IPS DF 19.7 (cell line): ENCODE measurements at regions not wholly inside any gene's neighbourhood (a gene's known extent, or its start where the extent isn't known, plus 50 kb on each side); places are given as distances from the start of the nearest gene placed in this dataset.

ENCODE experiments used
- DNase-seq: peaks from one replicate; pipeline ENCODE4 v3.0.0-alpha.2; 2013; ENCODE audit warnings: low read depth, low spot score

GRCh38 chr18:54100920-54101470, 123.5 kb downstream of the MBD2 start:
- DNase-seq = no peak

GRCh38 chr18:54100466-54100865, 124.0 kb downstream of the MBD2 start:
- no peak for DNase-seq

- DNase-seq = no peak
Observed at GRCh38 chr18:54094474-54094873, 130.0 kb downstream of the MBD2 start.

GRCh38 chr18:54090856-54091255, 133.6 kb downstream of the MBD2 start:
- no peak for DNase-seq

- DNase-seq = no peak
Observed at GRCh38 chr18:54089749-54090459, 134.6 kb downstream of the MBD2 start.

- DNase-seq = no peak
Observed at GRCh38 chr18:54086863-54087262, 137.6 kb downstream of the MBD2 start.

- DNase-seq = no peak
Observed at GRCh38 chr18:54086046-54086802, 138.2 kb downstream of the MBD2 start.

- no peak for DNase-seq
Observed at GRCh38 chr18:54080858-54081257, 143.6 kb downstream of the MBD2 start.

- no peak for DNase-seq
Observed at GRCh38 chr18:54076166-54076565, 148.3 kb downstream of the MBD2 start.

GRCh38 chr18:54075689-54076088, 148.8 kb downstream of the MBD2 start:
- DNase-seq = no peak

GRCh38 chr18:54069729-54070128, 154.7 kb downstream of the MBD2 start:
- DNase-seq = peak; percentile 60

GRCh38 chr18:54060343-54061005, 164.0 kb downstream of the MBD2 start:
- DNase-seq = no peak

GRCh38 chr18:54052732-54053429, 171.6 kb downstream of the MBD2 start:
- no peak for DNase-seq

GRCh38 chr18:54052259-54052658, 172.2 kb downstream of the MBD2 start:
- no peak for DNase-seq

- DNase-seq = no peak
Observed at GRCh38 chr18:54043484-54044251, 180.8 kb downstream of the MBD2 start.

- no peak for DNase-seq
Observed at GRCh38 chr18:54035927-54036326, 188.5 kb downstream of the MBD2 start.

- no peak for DNase-seq
Observed at GRCh38 chr18:54033052-54033451, 191.4 kb downstream of the MBD2 start.

- no peak for DNase-seq
Observed at GRCh38 chr18:54032412-54032811, 192.1 kb downstream of the MBD2 start.

- no peak for DNase-seq
Observed at GRCh38 chr18:54031243-54031642, 193.2 kb downstream of the MBD2 start.

GRCh38 chr18:54030434-54030833, 194.0 kb downstream of the MBD2 start:
- DNase-seq = no peak

- DNase-seq = no peak
Observed at GRCh38 chr18:54023471-54023870, 201.0 kb downstream of the MBD2 start.
